ENCODE measurements at regions not wholly inside any gene's neighbourhood (a gene's known extent, or its start where the extent isn't known, plus 50 kb on each side); places are given as distances from the start of the nearest gene placed in this dataset.

- BruUV-seq (replicated peaks): no TSS peak
- Histone ChIP-seq H3K27ac (ENCODE audit: low read depth, low read length) (no peak overlapping the region), H2AFZ (ENCODE audit: low read depth, low read length, poor library complexity, severe bottlenecking) (no peak overlapping the region), H3K79me2 (ENCODE audit: insufficient read depth, low read length) (no peaks in the 10 kb centered on the region), H3K36me3 (ENCODE audit: control insufficient read depth in 1 of 2, insufficient read depth in 2 of 2, low read length in 2 of 2) (no peaks in the 10 kb centered on the region), H3K4me1 (ENCODE audit: control insufficient read depth in 1 of 2, insufficient read depth in 2 of 2, low read length in 2 of 2) (no peaks in the 10 kb centered on the region), H4K20me1 (ENCODE audit: insufficient read depth) (no peaks in the 10 kb centered on the region), H3K9ac (ENCODE audit: low read length) (no peak overlapping the region), H3K4me3 (replicated peaks in 1 of 2; ENCODE audit: low read depth in 1 of 2, low read length in 2 of 2) (no peak overlapping the region), H3K9me2 (ENCODE audit: insufficient read depth) (no peaks in the 10 kb centered on the region), H3K27me3 (ENCODE audit: insufficient read depth, low read length) (peaks cover 14% of the 10 kb centered on the region), H3K9me3 (ENCODE audit: control insufficient read depth in 1 of 2, insufficient read depth in 1 of 2, low read depth in 1 of 2, low read length in 2 of 2) (no peaks in the 10 kb centered on the region), H3K4me2 (ENCODE audit: low read length) (no peak overlapping the region)
- no peak for TF ChIP-seq RAD21 (IDR thresholded peaks at IDR 0.05; ENCODE audit: low read depth)
- TF ChIP-seq CEBPB (IDR thresholded peaks at IDR 0.05; ENCODE audit: low read depth): no peak
- TF ChIP-seq EZH2phosphoT487 (IDR thresholded peaks at IDR 0.05; ENCODE audit: borderline replicate concordance): no peak
- TF ChIP-seq ELF1 (IDR thresholded peaks at IDR 0.05; ENCODE audit: borderline replicate concordance, low read depth): no peak
- no peak for TF ChIP-seq EGR1 (IDR thresholded peaks at IDR 0.05; ENCODE audit: low read depth)
- TF ChIP-seq JUND (IDR thresholded peaks at IDR 0.05): no peak
- TF ChIP-seq TCF7L2 (IDR thresholded peaks at IDR 0.05; ENCODE audit: borderline replicate concordance, extremely low read depth, insufficient read depth, insufficient read length): no peak
- no peak for TF ChIP-seq CTCF (IDR thresholded peaks at IDR 0.05 in 2 of 3, conservative IDR thresholded peaks at IDR 0.05 in 1 of 3; ENCODE audit: borderline replicate concordance in 1 of 3, insufficient read depth in 1 of 3, low read depth in 2 of 3, low read length in 2 of 3)
- no peak for TF ChIP-seq ATF3 (IDR thresholded peaks at IDR 0.05)
- no peak for TF ChIP-seq YY1 (IDR thresholded peaks at IDR 0.05; ENCODE audit: extremely low read depth, insufficient replicate concordance, low read depth, low read length)
- TF ChIP-seq POLR2A (IDR thresholded peaks at IDR 0.05; ENCODE audit: borderline replicate concordance, extremely low read depth, insufficient read depth, insufficient read length): no peak
- TF ChIP-seq SP1 (IDR thresholded peaks at IDR 0.05; ENCODE audit: low read depth): no peak
- TF ChIP-seq REST (IDR thresholded peaks at IDR 0.05; ENCODE audit: low read depth): no peak
- TF ChIP-seq CBX3 (IDR thresholded peaks at IDR 0.05; ENCODE audit: low read depth): no peak
- TF ChIP-seq POLR2AphosphoS5 (IDR thresholded peaks at IDR 0.05; ENCODE audit: low read depth, low read length): no peak
- TF ChIP-seq EZH2 (IDR thresholded peaks at IDR 0.05): no peak
- TF ChIP-seq MAX (IDR thresholded peaks at IDR 0.05): no peak
- TF ChIP-seq SRF (IDR thresholded peaks at IDR 0.05; ENCODE audit: low read depth): no peak
- ChIA-PET POLR2A (no interaction called here), CTCF (no interaction called here), RAD21 (ENCODE audit: low non-redundant PET in 1 of 2, low total read pairs in 2 of 2, uncharacterized antibody in 2 of 2, unreplicated experiment in 2 of 2) (no interaction called here)
- intact Hi-C loops (cut with micrococcal nuclease): no loop called here
- DNase-seq (ENCODE audit: low read depth, low spot score): no peak
- ATAC-seq: no peak
Observed at GRCh38 chr5:67880876-67881275, 334.7 kb upstream of the PIK3R1 start.
